GM12864 (cell line): ENCODE measurements at regions not wholly inside any gene's neighbourhood (a gene's known extent, or its start where the extent isn't known, plus 50 kb on each side); places are given as distances from the start of the nearest gene placed in this dataset.
"Not testable (repeated sequence)": the region's sequence is repeated elsewhere in the genome, so short reads cannot be mapped to it uniquely, and the experiment has no call there.

Experiments used
- DNase-seq: peaks from one replicate; pipeline ENCODE4 v3.0.0-alpha.2; 2011; ENCODE audit warnings: low read depth
- H3K4me3 ChIP-seq: 2 replicates; pipeline ENCODE4 v1.5.1; 2011; ENCODE audit warnings: mild to moderate bottlenecking, low read depth, low read length, control low read depth
- TF ChIP-seq, protein P1 (sequence below): IDR thresholded peaks from 2 replicates; pipeline ENCODE4 v1.5.1; 2011; ENCODE audit warnings: low read depth, mild to moderate bottlenecking, moderate library complexity, low read length, control low read depth, inconsistent platforms; ENCODE audit errors: missing control alignments

DNA sequence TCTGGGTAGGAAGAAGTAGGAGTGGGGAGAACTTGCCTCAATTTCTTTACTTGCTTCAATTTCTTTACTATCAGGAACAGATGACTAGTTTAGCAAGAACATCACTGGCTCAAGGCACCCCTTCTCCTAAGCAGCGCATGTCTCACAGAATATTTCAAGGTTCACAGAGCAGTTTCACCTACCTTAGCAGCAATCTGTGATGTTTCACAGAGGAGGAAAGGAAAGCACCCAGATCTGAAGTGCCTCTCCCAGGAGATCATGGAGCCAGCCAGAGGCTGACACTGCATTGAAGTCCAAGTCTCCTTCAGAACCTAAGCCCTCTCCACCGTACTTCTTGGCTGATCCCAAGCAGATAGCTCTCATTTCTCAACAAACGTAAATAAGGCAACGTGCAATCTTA lies 118.7 kb upstream of the PCED1B start:
- TF ChIP-seq, protein P1, sequence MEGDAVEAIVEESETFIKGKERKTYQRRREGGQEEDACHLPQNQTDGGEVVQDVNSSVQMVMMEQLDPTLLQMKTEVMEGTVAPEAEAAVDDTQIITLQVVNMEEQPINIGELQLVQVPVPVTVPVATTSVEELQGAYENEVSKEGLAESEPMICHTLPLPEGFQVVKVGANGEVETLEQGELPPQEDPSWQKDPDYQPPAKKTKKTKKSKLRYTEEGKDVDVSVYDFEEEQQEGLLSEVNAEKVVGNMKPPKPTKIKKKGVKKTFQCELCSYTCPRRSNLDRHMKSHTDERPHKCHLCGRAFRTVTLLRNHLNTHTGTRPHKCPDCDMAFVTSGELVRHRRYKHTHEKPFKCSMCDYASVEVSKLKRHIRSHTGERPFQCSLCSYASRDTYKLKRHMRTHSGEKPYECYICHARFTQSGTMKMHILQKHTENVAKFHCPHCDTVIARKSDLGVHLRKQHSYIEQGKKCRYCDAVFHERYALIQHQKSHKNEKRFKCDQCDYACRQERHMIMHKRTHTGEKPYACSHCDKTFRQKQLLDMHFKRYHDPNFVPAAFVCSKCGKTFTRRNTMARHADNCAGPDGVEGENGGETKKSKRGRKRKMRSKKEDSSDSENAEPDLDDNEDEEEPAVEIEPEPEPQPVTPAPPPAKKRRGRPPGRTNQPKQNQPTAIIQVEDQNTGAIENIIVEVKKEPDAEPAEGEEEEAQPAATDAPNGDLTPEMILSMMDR = no peak
- no peak overlapping the region for H3K4me3 ChIP-seq
- no peak for DNase-seq

DNA sequence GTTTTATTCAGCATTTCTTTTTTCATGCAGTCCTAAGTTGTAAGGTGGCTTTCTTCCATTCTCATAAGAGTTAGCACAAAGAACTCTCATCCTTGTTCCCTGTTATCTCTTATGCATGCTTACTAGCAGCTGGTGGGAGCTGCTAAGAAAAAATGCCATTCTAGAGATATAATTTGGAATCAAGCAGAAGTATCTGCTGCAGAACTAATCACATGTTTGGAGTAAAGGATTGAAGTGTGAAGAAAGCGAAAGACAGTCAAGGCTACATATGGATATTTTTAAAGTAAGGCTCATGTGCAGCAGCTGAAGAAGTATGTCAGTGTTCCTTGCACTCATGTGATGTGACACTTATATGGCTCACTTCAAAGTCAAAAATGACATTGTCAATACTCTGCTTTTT lies 116.2 kb upstream of the PCED1B start:
- no peak overlapping the region for H3K4me3 ChIP-seq
- TF ChIP-seq, protein P1 = no peak

DNA sequence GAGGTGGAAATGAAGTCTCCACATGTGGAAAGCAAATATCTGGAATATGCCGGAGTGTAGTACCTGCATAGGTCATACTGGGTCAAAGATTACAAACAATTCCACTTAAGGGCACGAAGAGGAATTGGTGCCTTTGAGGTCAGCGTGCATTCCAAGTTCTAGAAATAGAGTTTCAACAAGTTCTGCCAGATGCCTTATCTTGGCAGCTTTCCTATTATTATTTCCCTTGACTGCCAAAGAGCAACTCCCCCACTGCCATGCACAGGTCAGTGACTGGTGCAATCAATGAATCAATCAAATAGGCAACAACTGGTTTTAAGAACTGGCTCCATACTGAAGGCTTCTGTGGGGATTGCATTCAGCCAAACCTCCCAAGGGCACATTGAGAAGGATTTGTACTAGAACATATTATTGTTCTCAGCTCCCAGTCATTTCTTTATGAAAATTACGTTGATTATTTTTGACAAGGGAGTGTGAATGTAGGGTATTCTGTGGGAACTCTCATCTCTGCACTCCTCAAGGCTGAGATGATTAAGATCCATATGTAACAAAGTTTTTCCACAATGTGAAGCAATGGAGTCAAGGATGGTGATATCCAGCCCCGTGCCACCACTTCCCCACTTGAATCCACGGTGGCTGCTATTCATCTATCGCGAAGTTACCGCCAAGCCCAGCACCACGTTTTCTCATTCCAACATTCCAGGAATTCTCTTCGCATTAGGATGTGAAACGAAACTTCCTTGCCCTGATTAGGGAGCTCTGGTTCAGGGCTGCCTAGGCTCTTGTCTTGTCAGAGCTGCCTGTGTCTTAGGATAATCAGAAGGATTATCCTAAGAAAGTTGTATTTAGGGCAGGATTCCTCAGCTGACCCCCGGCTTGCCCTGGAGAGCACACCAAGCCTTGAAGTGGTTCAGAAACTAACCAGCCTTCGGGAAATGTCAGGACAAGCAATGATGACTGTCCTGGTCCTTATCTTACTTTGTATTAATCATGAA lies 115.1 kb upstream of the PCED1B start:
- H3K4me3 ChIP-seq = no peak overlapping the region
- TF ChIP-seq, protein P1 = no peak
- DNase-seq = no peak

More for the DNA sequence above, 116.2 kb upstream of the PCED1B start:
- no peak for DNase-seq

DNA sequence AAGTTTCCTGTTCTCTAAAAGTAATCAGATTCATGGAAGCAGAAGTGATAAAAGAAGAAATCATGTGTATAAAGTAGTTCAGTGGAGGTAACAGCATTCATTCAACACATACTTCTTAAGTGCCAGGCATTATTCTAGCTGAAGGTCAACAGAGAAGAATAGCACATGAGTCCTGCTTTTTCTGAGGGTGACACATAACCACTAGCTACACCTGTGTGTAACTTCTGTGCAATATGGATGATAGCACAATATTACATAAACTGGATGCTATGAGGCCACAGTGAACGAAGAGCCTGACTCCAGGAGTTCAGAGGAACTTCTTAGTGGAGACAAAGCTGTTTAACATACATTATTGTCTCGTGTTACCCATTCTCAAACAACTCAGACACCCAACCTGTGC lies 114.3 kb upstream of the PCED1B start:
- no peak overlapping the region for H3K4me3 ChIP-seq
- DNase-seq = no peak
- TF ChIP-seq, protein P1 = no peak

DNA sequence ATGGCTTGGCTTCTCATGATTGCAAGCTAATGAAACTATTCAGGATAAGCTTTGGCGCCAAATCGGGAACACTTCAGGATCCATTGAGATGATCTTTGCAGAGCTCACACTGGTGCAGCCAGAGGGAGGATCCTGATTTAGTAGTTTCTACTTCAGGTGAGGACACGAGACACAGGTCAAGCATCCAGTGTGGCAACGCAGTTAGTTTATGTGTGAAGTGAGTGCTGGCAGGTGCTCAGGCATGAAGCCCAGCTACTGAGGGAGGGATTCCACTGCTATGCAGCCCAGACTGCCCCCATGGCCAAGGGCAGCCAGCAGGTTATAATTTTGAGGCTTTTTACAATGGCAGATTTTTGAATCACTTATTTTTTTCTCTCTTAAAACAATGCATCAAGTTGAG lies 113.5 kb upstream of the PCED1B start:
- TF ChIP-seq, protein P1 = no peak
- DNase-seq = no peak
- no peak overlapping the region for H3K4me3 ChIP-seq

DNA sequence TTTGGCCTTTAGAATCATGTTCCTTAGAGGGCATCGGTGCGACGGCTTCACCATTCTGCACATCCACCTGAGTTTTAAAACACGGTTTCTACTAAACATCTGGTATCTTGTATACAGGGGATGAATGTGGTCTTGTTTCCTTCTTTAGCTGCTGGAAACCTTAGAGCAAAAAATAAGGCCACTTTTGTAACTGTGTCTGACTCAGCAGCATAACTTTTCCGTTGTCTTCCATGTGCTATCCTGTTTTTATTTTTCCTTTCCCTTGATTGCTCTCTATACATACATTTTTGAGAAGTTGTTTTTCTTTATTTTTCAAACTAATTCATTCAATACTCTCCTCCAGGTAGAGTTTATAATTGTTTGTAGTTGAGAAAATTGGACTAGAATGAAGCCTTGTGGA lies 108.8 kb upstream of the PCED1B start:
- TF ChIP-seq, protein P1 = no peak
- no peak for DNase-seq
- no peak overlapping the region for H3K4me3 ChIP-seq

DNA sequence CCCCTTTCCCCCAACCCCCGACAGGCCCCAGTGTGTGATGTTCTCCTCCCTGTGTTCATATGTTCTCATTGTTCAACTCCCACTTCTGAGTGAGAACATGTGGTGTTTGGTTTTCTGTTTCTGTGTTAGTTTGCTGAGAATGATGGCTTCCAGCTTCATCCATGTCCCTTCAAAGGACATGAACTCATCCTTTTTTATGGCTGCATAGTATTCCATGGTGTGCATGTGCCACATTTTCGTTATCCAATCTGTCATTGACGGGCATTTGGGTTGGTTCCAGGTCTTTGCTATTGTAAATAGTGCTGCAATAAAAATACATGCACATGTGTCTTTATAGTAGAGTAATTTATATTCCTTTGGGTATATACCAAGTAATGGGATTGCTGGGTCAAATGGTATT lies 105.5 kb upstream of the PCED1B start:
- not testable (repeated sequence) for DNase-seq, H3K4me3 ChIP-seq
